Stimulated activated CD4-positive, alpha-beta T cell treated with anti-CD3 and anti-CD28 coated beads, Interleukin-12 subunit alpha, Interleukin-12 subunit beta, amount 100 ng/mL, for 24 hours (primary cell): ENCODE measurements at regions not wholly inside any gene's neighbourhood (a gene's known extent, or its start where the extent isn't known, plus 50 kb on each side); places are given as distances from the start of the nearest gene placed in this dataset.

Experiments
- DNase-seq, 2 experiments: peaks; one replicate each; pipeline ENCODE4 v3.0.0-alpha.2; 2020; ENCODE audit warnings: low read depth in 2 of 2

DNA sequence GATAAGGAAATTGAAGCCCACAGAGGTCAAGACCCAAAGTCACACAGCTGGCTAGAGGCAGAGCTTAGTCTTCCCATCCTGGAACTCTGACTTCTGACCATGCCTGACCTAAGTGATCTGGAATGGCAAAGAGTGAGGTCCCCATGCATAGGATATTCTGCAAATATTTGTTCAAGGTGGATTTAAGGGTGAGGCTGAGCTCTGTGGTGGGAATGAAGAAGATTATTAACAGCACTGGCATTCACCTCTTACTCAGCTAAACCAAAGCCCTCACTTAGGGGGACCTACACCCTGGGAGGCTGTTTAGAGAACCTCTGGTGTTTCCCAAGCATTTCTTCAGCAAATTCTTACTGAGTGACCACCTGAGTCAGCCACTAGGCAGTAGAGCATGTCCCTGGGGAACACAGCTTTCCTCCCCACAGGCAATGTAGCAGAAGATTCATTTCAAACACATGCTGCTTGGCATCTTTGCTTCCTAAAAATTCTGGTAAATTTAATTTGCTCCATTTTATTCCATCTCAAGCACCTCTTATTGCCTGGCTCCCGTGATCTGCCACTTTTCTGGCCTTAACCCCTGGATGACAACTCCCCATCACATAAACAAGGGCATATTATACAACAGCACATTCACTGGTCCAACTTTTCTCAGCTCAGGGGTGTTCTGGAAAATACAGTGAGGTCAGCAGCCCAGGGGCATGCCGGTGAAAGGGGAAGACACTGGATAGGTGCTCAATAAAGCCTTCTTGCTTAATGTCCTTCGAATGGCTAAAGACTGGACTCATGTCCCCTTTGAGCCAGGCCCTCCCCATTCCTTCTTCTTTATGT is 176.0 kb downstream of the ABHD5 start:
- DNase-seq: no peak

DNA sequence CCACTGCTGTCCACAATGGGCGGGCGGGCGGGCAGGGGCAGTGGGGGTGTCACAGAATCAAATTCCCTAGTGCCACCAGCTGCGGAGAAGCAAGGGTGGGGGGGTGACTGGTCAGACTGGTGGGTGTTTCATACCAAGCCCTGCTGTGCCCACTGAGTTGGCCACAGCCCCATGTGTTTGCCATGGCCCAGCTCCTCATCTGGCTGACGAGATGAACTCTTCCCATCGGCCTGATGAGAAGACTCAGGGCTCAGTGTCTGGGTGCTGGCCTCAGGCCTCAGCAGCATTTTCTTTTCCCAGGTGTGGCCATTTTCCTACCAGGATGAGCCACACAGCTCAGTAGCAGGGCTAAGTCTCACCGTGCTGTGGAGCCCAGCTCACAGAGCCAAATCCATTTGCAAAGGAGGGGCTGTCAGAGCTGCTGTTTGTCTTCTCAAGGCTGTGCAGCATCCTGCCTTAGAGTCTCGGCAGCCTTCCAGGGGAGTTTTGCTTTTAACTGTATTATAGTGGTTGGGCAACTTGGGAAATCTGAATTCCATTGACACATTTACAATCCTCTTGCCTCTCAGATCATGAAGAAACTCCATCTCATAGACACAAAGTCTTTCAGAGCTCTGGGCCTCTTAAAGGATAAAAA is 176.8 kb downstream of the ABHD5 start:
- DNase-seq: no peak

DNA sequence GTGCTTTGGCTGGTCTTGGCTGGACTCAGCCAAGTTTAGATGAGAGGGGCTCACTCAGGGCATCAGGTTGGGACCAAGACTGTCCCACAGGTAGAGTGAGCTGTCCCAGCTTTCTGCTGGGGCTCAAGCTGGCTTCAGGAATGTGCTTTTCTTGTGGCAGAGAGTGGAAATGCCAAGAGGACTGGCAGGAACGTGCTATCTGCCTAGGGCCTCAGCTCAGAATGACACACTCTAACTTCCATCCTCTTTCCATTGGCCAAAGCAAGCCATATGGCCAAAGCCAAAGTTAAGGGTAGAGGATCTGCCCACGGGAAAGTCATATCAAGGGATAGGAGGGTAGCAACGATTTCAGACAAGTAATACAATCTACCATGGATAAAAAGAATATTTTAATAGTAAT is 178.8 kb downstream of the ABHD5 start:
- DNase-seq: no peak

DNA sequence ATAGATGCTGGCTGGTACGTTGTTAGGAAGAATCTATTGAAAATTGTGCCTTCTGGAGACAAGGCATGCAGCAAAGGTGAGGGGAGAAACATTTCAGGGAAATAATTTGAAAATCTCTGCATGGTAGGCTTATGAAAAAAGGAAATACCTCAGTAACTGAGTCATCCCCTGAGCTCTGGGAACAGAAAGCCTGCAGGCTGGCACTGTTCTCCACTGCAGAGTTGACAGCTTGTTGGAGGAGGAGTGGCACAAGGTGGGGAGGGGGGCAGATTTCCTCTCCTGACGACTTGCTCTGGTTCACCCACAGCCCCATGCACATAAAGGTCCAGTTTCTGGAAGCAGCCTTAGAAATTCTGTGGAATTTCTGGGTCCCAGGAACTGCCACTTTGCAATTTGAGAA is 179.4 kb downstream of the ABHD5 start:
- DNase-seq: no peak

DNA sequence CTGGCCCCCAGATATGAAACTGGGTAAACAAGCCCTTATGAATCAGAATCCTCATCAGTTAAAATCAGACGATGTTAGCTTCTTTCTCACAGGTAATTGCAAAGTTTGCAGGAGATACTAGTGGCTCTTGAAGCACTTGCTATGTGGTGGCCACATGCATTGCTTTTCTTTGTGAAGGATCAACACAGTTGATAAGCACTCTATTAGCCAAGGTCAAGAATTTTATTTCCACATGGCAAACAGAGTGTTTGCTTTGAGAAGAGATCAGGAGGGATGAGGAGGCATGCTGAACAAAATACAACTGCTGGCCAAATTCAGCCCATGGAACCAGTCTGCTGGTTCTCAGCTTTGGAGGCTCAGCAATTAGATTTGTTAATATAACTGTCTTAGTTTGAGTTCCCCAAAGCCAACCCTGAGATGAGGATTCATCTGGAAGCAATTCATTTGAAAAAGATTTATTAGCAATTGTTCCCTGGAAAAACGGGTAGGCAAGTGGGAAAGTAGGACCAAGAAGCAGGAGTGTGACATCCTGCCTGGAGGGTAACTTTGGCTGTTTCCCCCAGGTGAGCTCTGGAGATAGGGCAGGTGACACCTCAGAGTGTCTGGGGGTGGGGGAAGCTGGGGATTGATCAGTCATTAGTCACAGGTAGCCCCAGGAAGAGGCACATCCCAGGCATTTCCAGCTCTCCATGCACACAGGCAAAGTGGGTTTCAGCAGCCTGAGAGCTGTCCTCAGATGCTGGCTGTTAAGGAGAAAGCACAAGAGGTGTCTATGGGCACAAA is 180.3 kb downstream of the ABHD5 start:
- DNase-seq: no peak

DNA sequence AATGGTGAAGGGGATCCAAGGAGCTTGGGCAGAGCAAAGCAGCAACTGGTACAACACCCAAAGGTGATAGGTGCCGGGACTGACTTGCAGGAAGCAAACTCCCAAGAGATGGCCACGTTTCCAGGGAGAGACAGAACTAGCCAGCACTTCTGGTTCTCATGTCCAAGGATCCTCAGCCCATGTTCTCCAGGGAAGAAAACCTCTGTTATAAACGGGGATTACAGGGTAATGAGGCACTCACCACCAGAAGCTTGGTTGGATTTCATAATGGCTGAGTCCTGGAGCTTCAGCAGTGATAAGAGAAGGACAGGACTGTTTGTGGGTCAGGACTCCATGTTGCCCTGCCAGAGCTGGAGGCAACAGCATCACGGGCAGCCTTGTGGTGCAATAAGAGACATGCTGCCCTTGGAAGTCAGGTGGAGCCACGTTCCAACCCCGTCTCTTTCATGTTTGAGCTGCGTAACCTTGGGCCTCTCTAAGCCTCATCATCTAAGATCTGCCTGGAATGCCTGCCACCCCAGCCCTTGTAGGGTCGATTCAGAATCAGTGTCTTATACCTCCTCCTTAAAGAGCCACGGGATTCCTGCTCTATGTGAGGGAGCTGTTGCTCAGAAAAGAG is 181.0 kb downstream of the ABHD5 start:
- DNase-seq: no peak

DNA sequence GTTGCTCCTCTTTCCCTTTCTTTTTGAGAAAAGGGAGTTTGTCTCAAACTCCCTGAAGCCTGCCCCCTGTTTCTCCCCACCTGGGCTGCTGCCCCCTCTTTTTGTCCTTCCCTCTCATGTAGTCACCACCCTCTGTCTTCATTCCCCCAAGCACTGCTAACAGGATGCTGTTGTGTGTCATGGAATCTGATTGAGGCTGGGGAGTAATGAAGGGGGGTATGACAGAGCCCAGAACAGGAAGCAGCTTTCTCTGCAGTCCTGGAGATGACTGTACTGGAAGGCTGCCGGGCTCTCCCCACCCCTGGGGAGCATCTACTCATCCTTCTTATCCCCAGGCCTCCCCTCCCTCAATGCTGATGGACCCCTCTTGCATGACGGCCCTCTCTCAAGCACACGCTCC is 181.6 kb downstream of the ABHD5 start:
- DNase-seq: no peak

DNA sequence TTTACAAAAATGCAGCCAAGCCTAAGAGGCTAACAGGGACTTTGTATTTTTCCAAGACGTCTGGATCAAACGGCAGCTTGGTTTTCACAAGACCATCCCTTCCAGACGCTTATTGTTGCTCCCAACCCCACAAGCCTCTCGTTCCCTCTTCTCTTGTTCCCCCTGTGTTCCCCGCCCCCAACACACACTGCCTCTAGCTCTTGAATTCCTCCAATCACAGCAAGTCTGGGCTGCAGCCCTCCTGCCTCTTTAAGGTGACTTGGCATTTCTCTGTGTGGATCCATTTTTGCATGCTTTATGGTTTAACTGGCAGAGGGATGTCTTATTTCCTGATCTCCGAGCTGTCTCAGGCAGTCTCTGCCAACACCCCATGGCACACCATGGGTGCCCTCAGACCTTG is 182.2 kb downstream of the ABHD5 start:
- DNase-seq: no peak

DNA sequence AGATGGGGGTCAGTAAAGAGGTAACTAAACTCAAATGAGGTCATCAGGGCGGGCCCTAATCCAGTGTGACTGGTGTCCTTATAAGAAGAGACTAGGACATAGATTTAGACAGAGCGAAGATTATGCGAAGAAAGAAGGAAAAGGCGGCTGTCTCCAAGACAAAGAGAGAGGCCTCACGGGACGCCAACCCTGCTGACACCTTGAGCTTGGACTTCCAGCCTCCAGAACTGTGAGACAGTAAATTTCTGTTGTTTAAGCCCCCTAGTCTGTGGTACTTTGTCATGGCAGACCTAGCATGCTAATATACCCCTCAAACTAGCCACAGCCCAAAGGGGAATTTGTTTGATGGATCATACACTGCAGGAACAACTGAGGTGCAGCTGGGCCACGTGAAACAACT is 183.0 kb downstream of the ABHD5 start:
- no peak for DNase-seq

DNA sequence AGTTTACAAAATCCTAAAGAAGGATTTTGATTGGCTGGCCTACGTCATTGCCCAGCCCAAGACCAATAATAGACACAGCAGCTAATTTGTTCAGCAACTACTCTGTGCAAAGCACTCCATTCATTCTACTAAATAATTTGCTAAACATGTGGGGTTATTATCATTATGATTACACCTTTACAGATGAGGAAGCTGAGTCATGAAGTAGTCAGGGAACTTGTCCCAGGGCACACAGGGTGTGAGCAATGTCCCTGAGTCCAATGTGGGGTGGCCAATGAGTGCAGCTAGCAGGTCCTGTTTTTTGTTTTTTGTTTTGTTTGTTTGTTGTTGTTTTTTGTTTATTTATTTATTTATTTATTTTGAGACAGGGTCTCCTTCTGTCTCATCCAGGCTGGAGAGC is 183.6 kb downstream of the ABHD5 start:
- no peak for DNase-seq

DNA sequence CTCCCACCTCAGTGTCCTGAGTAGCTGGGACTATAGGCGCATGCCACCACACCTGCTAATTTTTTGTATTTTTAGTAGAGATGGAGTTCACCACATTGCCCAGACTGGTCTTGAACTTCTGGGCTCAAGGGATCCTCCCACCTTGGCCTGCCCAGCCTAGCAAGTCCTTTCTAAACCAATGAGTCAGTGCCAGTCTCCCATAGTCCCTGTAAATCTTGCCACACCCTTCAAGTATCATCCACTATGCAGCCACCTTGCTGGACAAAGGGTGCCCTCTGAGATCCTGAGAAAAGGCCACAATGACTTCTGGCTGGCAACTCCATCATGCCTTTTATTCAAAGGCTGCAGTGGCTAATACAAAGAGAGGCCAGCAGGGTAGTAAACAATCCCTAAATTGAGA is 184.0 kb downstream of the ABHD5 start:
- DNase-seq: no peak

DNA sequence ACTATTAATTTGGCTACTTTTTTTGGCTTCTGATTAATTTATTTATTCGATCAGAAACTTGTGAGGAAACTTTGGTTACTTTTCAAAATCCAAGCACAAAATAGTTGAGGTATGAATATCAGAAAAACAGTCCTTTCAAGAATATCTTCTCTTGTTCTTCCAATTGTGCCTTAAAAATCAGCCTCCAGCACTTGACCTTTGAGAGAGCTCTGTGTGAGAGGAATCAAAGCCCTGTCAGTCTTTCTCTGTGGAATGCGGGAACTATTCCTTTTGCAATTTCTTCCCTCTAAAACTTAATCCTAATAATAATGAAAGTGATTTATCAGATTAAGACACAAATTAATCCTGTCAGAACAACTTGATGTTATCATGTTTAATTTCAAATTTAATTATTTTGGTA is 185.9 kb downstream of the ABHD5 start:
- DNase-seq: no peak

DNA sequence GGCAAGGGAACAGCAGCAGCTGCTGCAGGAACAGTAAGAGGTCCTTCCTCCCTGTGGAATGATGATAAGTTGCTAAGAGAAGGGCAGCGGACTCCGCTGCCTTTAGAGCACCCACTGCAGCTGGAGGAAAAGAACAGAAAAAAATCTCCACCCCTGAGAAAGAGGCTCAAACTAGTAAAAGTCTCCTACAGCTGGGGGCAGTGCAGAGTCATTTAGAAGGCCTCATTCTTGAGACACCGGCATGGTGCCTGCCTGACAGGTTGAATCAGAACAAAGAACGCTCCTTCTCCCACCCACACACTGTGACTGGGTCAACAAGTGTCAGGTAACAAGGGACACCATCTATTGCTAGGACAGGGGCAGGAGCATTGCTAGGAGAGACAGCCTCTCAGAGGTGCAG is 188.4 kb downstream of the ABHD5 start:
- DNase-seq: no peak

DNA sequence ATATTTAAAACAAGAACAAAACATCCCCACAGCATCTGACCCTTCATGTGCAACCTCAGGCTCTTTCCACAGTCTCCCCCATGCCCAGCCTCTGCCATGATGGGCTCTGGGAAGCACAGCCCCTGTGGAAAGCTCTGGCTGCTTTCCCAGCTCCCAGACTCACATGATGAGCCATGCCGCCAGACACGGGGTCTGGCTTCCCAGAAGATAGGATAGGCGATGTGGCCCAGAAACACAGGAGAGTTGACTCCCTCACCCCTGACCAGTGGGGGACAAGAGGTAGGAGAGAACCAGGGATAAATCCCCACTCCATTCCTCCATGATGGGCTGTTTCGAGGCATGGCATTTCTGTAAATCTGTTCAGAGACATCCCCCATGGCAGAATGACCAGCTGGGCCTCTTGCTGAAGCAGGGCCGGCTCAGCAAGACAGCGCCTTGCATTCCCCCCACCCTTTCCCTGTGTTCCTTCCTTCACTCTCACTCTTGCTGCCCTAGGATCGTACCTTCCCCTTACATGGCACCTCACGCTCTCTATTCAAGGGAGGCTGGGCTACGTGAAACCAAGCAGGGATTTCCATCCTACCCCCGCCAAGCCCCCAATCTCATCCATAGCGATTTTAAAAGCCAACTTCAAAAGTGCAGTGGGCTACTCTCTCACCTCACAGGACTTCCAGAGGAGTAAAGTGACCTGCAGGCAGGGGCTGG is 192.4 kb downstream of the ABHD5 start:
- DNase-seq: no peak

DNA sequence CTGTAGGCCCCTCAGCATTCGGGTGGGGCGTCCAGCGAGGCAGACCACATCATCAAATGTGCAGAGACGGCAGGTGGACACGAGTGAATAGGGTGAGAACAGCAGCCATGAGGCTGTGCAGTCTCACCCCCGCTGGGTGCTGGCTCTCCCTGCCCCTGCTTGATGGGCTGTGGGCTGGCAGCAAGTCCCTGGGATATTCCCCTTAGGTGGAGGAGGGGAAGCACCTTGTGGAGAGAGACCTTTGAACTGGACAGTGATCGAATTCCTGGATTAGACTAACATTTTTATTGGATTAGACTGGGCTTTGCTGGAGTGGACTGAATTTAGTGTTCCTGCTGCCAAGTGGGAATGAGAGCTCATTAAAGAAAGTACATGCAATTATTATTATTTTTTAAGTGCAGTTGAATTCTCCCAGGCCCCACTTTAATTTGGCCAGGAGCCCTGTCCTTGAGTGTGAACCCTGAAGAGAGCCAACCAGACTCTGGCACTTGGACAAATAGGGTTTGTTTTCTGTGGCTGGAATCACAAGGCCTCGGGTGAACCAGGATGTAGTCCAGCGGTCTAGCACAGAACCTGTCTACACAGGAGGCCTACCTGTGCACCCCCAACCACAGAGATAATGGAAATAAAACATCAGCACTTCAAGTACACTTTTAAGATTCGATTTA is 193.1 kb downstream of the ABHD5 start:
- DNase-seq: no peak

DNA sequence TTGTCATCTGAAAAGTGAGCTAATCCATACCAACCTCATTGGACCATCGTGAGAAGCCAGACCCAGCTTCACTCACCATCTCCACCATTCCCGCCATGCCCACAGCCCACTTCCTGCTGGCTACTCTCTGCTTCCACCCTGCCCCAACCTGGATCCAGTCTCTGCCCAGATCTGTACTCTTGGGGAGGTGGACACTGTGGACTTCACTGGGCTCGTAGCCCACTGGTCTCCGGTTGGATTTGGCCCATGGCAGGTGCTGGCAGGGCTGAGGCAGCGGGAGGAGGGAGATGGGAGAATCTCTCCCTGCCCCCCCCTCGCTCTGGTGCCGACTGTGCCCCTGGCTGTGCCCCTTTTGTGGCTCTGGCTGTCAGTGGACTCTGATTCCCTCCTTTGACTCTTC is 193.8 kb downstream of the ABHD5 start:
- DNase-seq: no peak

DNA sequence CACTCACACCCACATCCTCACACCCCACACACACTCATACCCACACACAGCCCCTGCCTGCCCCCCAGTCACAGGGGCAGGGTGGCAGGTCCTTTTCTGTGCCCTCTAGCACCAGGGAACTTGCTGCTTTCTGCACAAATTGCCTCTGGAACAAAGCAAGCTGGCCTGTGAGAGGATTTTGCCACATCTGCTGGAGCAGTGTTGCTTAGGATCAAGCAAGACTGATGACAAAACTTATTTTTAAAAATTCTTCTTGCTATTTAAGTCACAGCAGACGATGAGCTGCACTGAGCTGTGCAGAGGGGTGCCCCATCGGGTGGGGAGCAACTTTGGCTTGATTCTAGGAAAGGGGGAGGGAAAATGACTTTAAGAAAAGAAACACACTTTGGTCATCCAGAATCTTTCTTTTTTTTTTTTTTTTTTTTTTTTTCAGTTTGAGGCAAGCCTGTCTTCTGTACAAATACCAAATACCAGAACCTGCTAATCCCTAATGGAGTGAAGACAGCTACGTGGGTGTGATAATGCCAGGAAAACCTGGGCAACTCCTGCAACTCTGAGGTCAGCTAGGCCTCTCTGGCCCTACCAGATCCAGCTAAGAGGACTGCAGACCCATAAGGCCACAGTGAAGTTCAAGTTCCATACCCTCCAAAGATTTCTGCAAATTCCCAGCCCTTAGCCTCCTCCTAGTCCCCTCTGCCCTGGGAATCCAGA is 195.3 kb downstream of the ABHD5 start:
- no peak for DNase-seq

DNA sequence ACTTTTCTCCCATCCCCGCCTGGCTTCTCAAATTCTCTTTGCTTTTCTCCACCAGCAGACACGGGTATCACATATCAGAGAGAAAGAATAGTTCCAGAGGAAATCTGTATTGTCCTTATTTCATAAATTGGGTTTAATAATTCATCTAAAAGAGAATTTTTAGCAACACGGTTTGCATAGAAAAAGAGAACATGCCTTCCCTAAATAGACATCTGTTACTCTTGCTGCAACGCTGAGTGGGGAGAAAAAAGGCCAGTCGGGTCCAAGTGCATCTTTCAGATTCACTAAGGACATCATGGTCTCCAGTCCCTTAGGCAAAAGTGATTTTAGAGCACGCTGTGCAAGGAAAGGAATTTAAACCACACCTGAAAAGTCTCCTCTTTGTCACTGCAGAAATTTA is 201.3 kb downstream of the ABHD5 start:
- no peak for DNase-seq

DNA sequence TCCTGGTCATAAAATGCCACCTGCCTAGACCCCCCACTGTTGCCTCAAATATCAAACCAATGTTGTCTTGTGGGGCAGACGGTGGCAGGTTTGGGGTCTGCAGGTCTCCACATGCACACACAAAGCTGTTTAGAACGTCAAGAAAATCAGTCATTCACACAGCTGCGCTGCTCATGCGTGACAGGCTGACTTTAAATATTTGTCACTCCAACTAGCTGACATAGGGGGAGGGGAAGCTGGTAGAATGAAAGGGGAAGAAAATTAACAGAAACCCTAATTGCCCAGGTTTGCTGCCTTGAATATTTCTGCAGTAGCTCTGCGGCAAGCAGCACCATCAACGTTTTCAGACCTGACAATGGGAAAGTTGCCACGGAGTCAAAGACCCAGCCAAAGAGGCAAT is 201.8 kb downstream of the ABHD5 start:
- no peak for DNase-seq

DNA sequence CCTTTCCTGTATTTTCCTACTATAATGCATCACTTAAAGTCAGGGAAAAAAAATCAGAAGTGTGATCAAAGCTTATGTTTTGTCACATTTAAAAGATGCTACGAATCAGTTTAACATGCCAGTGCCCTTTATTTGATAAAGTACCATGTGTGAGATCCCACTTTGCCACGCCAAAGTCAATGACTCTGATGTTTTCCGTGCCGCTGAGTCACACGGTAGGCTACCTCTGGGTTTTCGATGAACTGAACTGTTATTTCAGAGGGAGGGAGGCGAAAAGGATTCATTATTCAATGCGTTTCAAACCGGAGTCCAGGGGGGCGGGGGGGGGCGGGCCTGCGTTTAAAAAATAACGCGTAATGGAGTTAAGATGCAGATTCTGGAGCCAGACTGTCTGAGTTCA is 203.0 kb downstream of the ABHD5 start:
- no peak for DNase-seq
